Mucosa of descending colon (tissue), 3 donors: ENCODE measurements at regions not wholly inside any gene's neighbourhood (a gene's known extent, or its start where the extent isn't known, plus 50 kb on each side); places are given as distances from the start of the nearest gene placed in this dataset.
"Not testable (repeated sequence)": the region's sequence is repeated elsewhere in the genome, so short reads cannot be mapped to it uniquely, and the experiment has no call there.

ENCODE experiments used
- ATAC-seq: fragments of 200-7000 bp; cut with Tn5 transposase; one replicate; pipeline ENCODE4 v1.9.1; 2020; ENCODE audit warnings: mild to moderate bottlenecking, moderate library complexity
- DNase-seq, 3 donors: peaks; one replicate each; pipeline ENCODE4 v3.0.0-alpha.2; 2020
- H3K36me3 ChIP-seq: fragments of 200-600 bp; one replicate; pipeline ENCODE4 v1.8.0; 2021; ENCODE audit warnings: low read depth, mild to moderate bottlenecking
- H3K4me1 ChIP-seq: fragments of 200-600 bp; one replicate; pipeline ENCODE4 v1.8.0; 2021; ENCODE audit warnings: low read depth, mild to moderate bottlenecking
- H3K4me3 ChIP-seq: fragments of 200-600 bp; one replicate; pipeline ENCODE4 v1.8.0; 2021; ENCODE audit warnings: mild to moderate bottlenecking
- H3K9me3 ChIP-seq: fragments of 200-600 bp; one replicate; pipeline ENCODE4 v1.8.0; 2021; ENCODE audit warnings: mild to moderate bottlenecking
- intact Hi-C, 2 donors: fragments of 100-400 bp; cut with DNase I in 1 of 2; cut with micrococcal nuclease in 1 of 2; formaldehyde crosslinking; loops; one replicate each; pipeline versions ENCODE4 v1.11.0 to v1.11.1; 2022; cut with DNase I, micrococcal nuclease
- TF ChIP-seq, protein P1 (sequence below): fragments of 200-600 bp; IDR thresholded peaks from one replicate; pipeline ENCODE4 v1.8.0; 2022; ENCODE audit warnings: antibody characterized with exemption, mild to moderate bottlenecking
- donor health status: DM: no; HTN: no; CAD: no; lungs with moderate emphysema.
- donor health status: DM: no; HTN: no; CAD: no.
- donor health status: DM: no; HTN: yes; CAD: no.

DNA sequence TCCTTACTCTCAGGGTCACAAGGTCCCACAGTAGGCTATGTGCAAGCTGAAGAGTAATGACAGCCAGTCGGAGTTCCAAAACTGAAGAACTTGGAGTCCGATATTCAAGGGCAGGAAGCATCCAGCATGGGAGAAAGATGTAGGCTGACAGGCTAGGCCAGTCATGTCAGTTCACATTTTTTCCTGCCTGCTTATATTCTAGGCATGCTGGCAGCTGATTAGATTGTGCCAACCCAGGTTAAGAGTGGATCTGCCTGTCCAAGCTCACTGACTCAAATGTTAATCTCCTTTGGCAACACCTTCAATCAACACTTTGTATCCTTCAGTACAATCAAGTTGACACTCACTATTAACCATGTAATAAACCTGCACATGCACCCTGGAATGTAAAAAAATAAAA lies 960.9 kb upstream of the HS3ST1 start:
- TF ChIP-seq, protein P1, sequence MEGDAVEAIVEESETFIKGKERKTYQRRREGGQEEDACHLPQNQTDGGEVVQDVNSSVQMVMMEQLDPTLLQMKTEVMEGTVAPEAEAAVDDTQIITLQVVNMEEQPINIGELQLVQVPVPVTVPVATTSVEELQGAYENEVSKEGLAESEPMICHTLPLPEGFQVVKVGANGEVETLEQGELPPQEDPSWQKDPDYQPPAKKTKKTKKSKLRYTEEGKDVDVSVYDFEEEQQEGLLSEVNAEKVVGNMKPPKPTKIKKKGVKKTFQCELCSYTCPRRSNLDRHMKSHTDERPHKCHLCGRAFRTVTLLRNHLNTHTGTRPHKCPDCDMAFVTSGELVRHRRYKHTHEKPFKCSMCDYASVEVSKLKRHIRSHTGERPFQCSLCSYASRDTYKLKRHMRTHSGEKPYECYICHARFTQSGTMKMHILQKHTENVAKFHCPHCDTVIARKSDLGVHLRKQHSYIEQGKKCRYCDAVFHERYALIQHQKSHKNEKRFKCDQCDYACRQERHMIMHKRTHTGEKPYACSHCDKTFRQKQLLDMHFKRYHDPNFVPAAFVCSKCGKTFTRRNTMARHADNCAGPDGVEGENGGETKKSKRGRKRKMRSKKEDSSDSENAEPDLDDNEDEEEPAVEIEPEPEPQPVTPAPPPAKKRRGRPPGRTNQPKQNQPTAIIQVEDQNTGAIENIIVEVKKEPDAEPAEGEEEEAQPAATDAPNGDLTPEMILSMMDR, result no peak
- Histone ChIP-seq H3K36me3 (no peaks in the 10 kb centered on the region), H3K4me3 (no peak overlapping the region), H3K9me3 (no peaks in the 10 kb centered on the region), H3K4me1 (no peaks in the 10 kb centered on the region)
- no peak for DNase-seq
- ATAC-seq, result no peak
- intact Hi-C loops, result no loop called here

DNA sequence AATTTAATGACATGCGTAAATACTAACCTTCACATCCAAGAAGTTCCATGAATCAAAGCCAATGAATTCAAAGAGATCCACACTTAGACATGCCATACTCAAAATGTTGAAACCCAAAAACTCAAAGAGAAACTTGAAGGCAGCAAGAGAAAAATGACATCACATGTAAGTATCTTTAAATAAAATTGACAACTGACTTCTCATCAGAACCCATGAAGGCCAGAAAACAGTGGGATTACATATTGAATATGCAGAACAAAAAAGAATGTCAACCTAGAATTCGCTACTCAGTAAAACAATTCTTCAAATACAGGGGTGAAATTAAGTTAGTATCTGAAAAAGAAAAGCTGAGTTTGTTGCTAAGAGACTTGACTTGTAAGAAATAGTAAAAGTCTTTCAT lies 953.9 kb upstream of the HS3ST1 start:
- DNase-seq (no peak), ATAC-seq (no peak)
- Histone ChIP-seq H3K9me3 (no peaks in the 10 kb centered on the region), H3K36me3 (no peaks in the 10 kb centered on the region), H3K4me3 (no peak overlapping the region), H3K4me1 (no peaks in the 10 kb centered on the region)
- intact Hi-C loops, result no loop called here
- TF ChIP-seq, protein P1, result no peak

DNA sequence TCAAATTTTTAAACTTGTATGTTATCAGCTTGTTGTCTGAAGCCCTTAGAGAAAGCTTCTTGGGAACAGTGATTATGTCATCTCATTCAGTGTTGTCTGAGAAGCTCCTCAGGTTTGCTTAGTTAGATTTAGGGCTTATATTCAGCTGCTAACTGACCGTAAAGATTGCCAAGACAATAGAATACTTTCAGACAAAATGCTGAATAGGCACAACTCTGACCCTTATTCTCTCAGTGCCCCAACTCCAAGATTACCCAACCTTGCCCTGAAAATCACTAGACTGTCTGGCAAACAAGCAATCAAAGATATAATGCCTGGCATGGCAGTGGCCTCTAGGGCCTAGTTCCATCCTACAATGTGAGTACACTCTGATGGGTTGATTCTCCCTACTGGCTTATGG lies 950.5 kb upstream of the HS3ST1 start:
- no peak for DNase-seq
- Histone ChIP-seq H3K4me3 (no peak overlapping the region), H3K36me3 (no peaks in the 10 kb centered on the region), H3K9me3 (no peaks in the 10 kb centered on the region), H3K4me1 (no peaks in the 10 kb centered on the region)
- intact Hi-C loops, result no loop called here
- no peak for ATAC-seq
- TF ChIP-seq, protein P1, result no peak

DNA sequence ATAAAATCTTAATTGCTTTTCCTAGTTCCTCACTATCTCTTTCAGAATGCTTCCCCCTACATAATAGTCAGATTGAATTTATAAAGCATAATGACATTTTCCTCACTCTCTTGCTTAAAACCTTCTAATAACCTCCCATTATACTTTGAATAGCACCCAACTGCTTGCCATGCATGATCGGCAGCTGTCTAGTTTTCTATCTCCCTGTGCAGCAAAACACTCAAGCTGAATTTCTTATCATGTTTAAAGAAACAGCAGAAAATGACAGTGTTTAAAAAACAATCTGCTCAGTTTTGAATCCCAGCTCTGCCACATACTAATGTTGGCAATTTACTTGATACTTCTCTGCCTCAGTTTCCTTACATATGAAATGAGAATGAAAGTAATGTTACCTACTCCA lies 947.1 kb upstream of the HS3ST1 start:
- ATAC-seq, result no peak
- TF ChIP-seq, protein P1, result no peak
- no peak for DNase-seq
- H3K4me1 ChIP-seq, result no peaks in the 10 kb centered on the region
- no peaks in the 10 kb centered on the region for H3K9me3 ChIP-seq
- no peak overlapping the region for H3K4me3 ChIP-seq
- intact Hi-C loops, result no loop called here
- no peaks in the 10 kb centered on the region for H3K36me3 ChIP-seq

DNA sequence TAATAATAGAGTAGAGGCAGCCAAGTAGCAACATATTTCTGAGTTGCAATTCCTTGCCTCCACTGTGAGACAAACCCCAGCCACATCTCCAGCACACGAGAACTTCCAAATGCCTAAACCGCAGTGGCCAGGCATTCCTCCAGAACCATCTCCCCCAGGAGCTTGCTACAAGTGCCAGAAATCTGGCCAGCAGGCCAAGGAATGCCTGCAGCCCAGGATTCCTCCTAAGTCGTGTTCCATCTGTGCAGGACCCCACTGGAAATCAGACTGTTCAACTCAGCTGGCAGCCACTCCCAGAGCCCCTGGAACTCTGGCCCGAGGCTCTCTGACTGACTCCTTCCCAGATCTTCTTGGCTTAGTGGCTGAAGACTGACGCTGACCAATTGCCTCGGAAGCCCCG lies 937.2 kb upstream of the HS3ST1 start:
- H3K36me3 ChIP-seq, H3K9me3 ChIP-seq, ATAC-seq, H3K4me1 ChIP-seq, intact Hi-C loops, H3K4me3 ChIP-seq: not testable (repeated sequence)
- peak in 1 of 3 donors; percentile 20 for DNase-seq

DNA sequence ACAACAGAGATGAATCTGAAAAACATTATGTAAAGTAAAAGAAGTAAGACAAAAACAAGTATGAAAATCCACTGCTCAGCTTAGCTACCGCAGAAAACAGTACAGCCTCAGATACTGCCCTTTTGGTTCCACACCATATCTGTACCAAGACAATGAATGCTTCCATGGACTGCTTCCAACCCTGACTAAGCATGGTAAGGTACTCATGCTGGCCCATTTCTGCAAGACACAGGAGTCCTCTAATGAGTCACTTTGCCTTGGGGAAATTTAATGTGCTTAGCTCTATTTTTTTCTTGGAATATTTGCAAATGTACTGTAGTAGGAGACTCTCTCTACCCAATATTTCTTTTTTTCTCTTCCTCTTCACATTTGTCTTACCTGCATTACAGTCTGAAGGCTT lies 931.7 kb upstream of the HS3ST1 start:
- Histone ChIP-seq H3K36me3 (no peaks in the 10 kb centered on the region), H3K9me3 (no peaks in the 10 kb centered on the region), H3K4me3 (no peak overlapping the region), H3K4me1 (peaks cover 5% of the 10 kb centered on the region)
- no peak for DNase-seq
- intact Hi-C loops, result no loop called here
- ATAC-seq, result no peak
- TF ChIP-seq, protein P1, result no peak
